Endothelial cell of hepatic sinusoid (primary cell): ENCODE measurements at regions not wholly inside any gene's neighbourhood (a gene's known extent, or its start where the extent isn't known, plus 50 kb on each side); places are given as distances from the start of the nearest gene placed in this dataset.
"Not testable (repeated sequence)": the region's sequence is repeated elsewhere in the genome, so short reads cannot be mapped to it uniquely, and the experiment has no call there.

Experiments
- in situ Hi-C: cut with HindIII; loops from 2 replicates; pipeline ENCODE4 v1.10.0; 2017; ENCODE audit warnings: low sequenced_read_pairs

DNA sequence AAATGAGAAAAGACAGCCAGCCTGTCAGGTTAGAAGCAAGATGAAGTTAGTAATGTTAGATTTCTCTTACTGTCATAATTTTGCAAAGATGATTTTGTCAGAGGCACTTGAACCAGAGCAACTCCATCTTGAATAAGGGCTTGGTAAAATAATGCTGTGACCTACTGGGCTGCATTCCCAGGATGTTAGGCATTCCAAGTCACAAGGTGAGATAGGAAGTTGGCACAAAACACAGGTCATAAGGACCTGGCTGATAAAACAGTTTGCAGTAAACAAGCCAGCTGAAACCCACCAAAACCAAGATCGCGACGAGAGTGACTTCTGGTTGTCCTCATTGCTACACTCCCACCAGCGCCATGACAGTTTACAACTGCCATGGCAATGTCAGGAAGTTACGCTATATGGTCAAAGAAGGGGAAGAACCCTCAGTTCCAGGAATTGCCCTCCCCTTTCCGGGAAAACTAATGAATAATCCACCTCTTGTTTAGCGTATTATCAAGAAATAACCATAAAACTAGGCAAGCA is 1313.5 kb upstream of the TMEM132C start:
- in situ Hi-C loops, result no loop called here

DNA sequence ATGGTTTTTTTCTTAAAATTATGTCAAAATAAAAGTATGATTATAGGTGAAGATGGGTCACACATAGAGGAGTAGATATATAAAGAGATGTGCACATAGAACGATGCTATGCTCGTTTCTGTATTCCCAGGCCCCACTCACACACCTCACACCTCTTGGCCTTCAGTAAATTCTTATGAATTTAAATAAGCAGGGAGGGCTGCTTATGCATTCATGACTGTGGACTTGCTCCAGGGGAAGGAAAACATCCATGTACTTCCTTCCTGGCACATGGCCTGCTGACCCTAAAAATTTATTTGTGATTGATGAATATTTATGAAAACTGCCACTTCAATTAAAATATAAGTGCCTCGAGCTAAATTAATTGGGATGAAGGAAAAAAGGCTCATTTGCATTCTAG is 1306.7 kb upstream of the TMEM132C start:
- in situ Hi-C loops, result no loop called here

DNA sequence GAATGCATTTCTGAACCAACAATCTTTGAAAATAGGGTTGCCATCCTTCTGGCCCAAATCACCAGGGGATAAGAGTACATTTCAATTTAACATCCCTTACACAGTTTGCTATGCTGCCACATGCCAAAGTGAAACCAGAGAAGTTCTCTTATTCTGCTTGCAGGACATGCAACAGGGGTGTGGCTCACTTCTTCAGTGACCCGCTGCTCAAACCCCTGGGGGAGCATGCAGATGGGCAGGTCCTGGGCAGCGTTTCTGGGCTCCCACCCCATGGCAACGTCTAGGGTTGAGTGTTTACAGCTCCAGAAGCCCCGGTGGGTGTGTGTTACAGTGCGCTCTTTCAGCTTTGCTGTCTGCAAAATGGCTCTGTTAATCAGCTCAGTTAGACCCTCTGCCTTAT is 1306.3 kb upstream of the TMEM132C start:
- in situ Hi-C loops, result no loop called here

DNA sequence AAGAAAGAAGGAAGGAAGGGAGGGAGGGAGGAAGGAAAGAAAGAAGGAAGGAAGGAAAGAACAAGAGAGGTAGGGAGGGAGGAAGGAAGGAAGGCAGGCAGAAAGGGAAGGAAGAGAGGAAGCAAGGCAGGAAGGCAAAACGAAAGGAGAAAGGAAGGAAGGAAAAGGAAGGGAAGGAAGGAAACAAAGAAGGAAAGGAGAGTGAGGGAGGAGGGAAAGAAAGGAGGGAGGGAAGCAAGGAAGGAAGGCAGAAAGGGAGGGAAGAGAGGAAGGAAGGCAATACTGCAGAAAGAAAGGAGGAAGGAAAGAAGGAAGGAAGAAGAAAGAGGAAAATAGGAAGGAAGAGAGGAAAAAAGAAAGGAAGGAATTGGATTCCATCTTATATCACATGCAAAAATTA is 1303.1 kb upstream of the TMEM132C start:
- in situ Hi-C loops, result no loop called here

DNA sequence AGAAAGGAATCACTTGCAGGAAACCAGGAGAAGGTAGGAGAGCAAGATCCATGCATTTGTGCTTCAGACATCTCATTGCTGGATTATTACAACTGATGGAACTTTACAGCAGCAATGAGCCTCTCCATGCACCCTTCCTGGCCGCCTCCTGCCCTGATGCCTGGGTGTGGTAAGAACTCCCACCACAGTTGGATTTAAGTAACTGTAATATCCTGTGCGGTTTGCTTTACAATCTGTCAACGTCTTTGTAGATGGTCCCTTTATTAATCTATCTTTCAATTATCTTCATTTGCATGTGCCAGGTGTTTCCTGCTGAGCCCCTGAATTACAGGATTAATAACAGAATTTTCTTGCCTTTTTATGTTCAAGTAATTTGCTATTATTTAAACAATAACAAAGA is 1300.5 kb upstream of the TMEM132C start:
- in situ Hi-C loops, result no loop called here

DNA sequence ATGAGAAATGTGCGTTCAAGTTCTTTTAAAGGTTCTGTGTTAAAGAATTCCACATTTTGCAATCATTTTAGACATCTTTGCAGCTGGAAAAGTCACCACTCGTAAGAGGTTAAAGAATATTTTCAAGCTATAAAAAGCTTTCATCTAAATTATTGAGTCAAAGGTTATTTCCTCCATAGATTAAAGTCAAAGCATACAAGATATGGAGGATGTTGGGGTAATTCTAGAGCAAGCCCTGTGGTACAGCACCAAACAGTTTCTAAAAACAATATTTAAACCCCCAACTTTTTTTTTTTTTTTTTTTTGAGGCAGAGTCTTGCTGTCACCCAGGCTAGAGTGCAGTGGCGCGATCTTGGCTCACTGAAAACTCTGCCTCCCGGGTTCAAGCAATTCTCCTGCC is 1299.8 kb upstream of the TMEM132C start:
- in situ Hi-C loops, result no loop called here

DNA sequence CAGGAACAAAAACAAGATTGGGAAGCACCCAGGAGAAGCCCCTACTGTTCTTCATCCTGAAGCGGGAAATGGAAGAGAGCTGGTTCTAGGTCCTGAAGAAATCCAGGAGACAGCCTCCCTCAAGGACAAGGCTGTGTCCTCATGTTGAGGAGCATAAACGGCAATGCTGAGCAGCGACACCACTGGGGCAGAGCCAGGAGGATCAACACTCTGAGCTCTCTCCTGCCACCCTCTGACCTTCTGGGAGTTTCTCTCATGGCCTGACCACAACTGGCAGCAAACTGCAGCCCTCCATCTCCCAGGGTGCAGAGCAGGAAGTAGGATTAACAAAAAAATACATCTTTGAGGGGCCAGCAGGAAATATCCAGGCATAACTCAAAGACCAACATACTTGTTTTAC is 1292.2 kb upstream of the TMEM132C start:
- in situ Hi-C loops, result no loop called here

DNA sequence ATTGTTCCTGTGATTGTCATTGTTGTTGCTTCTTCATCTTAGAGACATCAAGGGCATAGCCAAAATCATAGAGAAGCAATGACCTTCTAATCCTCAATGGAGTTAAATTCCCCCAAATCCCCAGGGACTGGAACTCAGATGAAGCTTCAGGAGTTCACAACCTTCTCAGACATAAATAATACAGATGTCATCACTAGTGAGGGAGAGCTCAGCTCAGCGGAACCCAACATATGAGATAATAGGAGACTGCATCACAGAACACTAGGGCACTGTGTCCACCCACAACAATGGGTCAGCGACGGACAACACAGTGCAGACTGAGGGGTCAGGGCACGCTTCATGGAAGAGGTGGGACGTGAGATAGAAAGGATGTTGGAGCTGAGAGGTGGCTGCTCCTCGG is 1290.4 kb upstream of the TMEM132C start:
- in situ Hi-C loops, result no loop called here

DNA sequence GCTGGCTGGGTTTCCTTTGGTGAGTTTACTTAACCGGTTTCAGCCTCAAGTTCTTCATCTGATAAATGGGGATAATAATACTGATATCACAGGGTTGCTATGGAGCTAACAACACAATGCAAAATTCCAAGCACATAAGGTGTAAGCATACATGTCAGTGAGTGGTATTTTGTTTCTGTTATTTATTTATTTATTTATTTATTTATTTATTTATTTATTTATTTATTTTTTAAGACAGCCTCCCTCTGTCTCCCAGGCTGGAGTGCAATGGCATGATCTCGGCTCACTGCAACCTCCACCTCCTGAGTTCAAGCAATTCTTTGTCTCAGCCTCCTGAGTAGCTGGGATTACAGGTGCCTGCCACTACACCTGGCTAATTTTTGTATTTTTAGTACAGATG is 1287.4 kb upstream of the TMEM132C start:
- in situ Hi-C loops, result not testable (repeated sequence)

DNA sequence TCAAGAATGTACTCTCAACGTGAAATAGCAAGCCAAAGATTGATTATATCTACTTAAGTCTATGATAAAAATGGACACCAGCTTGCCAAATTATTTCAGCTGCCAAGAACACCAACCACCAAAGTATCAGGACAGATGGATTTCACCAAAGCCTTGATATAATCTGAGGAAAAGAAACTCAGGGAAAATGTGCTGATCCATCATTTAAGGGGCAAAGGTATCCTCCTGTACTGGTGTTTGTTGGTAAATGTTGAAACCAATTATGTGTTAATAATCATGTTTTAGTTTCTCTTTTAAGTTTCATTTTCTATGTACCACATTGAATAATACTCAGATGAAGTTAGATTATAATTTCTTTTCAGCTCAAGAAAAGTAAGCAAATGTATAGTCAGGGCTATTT is 1284.3 kb upstream of the TMEM132C start:
- in situ Hi-C loops, result loop anchor here (5.0 kb wide), 1 partner anchor 35 kb away; no protein-coding TSS in a partner anchor

DNA sequence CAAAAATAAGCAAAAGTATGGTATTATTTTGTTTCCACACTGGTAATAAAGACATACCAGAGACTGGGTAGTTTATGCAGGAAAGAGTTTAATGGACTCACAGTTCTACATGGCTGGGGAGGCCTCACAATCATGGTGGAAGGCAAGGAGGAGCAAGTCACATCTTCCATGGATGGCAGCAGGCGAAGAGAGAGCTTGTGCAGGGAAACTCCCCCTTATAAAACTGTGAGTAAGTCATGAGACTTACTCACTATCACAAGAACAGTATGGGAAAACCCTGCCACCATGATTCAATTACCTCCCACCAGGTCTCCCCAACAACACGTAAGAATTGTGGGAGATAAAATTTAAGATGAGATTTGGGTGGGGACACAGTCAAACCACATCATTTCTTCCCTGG is 1283.2 kb upstream of the TMEM132C start:
- in situ Hi-C loops, result loop anchor here (5.0 kb wide), 1 partner anchor 34 kb away; no protein-coding TSS in a partner anchor

DNA sequence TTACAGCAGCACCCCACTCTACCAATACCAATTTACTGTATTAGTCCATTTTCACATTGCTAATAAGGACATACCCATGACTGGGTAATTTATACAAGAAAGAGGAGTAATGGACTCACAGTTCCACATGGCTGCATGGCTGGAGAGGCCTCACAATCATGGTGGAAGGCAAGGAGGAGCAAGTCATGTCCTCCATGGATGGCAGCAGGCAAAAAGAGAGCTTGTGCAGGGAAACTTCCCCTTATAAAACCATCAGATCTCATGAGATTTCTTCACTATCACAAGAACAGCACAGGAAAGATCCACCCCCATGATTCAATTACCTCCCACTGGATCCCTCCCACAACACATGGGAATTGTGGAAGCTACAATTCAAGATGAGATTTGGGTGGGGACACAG is 1281.3 kb upstream of the TMEM132C start:
- in situ Hi-C loops, result not testable (repeated sequence)

DNA sequence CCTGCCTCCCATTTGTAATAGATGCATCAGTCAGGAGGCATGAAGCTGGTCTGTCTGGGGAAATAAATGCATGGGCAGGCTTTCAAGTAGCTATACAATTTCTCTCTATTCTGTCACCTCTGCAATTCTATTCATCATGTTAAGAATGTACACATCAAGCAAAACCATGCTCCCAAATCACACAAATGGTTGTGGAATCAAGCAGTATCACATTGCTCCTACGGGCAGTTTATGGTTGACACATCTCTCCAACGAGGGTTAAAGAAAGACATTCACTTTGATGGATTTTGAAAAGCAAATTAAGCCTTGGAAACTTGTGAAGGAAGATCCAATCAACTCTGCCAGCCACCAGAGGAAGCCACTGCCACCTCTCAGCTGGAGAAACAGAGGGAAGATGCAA is 1277.4 kb upstream of the TMEM132C start:
- in situ Hi-C loops, result no loop called here

DNA sequence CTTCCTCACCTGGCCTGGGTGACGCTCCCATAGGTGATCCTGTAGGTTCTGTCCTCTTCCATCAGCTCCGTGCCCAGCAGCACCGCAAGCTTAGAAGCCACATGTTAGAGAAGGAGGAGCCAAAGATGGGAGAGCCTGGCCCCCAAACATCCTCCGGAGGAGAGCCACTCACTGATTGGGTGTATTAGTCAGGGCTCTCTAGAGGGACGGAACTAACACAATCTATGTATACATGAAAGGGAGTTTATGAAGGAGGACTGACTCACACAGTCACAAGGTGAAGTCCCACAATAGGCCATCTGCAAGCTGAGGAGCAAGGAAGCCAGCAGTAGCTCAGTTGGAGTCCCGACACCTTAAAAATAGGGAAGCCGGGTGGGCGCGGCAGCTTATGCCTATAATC is 1273.1 kb upstream of the TMEM132C start:
- in situ Hi-C loops, result no loop called here

DNA sequence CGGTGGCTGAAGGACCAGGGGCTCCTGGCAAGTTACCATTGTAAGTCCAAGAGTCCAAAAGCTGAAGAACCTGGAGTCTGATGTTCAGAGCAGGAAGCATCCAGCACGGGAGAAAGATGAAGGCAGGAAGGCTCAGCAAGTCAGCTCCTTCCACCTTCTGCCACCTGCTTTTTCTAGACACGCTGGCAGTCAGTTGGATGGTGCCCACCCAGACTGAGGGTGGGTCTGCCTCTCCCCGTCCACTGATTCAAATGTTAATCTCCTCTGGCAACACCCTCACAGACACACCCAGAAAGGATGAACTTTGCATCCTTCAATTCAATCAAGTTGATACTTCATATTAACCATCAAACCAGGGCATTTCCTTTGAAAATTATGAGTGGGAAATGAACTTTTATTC is 1272.4 kb upstream of the TMEM132C start:
- in situ Hi-C loops, result no loop called here

DNA sequence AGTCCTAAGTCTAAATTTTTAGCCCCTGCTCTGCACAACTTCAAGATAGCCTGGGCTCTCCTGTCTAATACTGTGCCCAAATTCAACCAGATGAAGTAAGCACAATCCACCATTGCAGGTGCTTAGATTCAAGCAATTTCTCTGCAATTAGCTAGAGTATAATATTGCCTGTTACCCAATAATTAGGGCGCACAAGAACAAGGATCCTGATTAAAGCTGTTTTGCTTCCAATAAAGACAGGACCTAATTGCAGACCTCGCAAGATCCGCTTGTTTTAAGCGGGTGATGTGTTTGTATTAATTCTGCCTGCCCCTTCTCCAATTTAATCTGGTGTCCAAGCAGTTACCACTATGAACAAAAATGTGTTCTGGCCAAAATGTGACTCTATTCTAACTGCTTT is 1268.9 kb upstream of the TMEM132C start:
- in situ Hi-C loops, result no loop called here

DNA sequence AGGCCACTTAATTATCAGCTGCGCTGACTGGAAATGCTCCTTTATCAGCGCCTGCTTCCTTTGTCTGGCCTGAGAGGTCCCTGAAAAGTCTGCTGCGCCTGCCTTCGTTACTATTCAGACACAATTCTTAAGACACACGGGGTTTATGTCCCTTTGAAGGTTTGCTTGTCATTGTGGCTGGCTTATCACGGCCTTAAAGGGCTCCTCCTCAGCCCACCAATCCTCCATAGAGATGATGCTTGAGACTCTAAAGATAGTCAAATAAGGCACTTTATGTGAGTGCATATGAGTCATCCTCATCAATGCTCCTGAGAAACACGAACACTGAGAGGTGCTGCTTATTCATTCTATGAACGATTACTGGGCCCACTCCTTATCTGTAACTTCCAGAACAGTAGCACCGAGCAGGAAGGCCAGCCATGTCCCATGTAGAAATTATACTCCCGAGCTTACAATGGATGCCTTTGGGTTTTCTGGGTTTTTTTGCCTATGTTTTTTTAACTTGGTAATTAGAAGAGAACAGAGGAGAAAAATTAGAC is 1268.2 kb upstream of the TMEM132C start:
- in situ Hi-C loops, result no loop called here

DNA sequence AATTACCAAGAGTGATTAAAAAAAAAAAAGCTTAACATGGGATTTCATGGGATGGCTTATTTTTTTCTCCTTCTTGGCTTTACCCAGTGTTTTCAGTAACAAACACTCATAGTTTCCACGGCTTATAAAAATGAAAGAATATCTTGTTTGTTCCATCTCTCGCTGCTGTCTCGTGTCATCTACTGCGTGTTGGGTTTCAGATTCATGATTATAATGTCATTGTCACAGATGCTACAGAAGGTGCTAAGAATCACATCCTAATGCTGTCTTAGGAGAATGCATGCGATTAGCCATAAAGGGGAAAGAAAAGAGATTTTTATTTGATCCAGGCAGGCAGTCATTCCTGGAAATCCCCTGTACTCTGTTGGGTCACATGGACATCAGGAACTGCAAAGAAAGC is 1267.6 kb upstream of the TMEM132C start:
- in situ Hi-C loops, result no loop called here

DNA sequence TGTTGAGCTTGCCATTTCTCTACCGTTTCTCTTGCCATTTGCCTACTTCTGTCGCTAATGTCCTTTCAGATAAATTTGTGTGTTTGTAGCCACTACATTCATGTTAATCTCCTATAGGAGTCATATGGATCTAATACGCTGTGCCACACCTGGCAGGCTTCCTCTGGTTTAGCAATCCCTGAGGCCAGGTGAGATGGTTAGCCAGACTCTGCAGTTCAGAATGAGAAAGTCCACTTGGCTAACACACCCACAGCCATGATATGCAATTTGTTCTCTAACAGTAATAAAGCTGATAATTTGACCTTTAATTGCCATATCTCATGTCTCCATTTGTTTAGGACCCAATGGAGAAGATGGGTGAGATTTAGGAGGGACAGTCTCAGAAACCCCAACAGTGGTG is 1261.6 kb upstream of the TMEM132C start:
- in situ Hi-C loops, result no loop called here

DNA sequence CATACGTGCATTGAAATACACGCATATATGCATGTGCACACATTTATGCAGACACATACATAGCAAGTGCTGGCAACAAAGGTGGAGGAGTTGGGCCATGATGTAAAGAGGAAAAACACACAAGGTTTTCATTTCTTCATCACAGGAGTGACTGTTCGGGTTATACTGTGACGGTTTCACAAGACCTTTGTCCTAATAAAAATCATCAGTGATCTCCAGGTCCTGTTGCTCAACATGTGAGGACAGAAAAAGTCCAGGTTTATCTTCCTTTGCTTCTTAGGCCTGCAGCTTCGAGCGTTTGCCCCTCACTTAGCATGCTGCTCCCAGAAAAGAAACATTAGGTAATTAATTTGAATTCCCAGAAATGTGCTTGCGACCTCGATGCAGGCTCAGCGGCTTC is 1260.0 kb upstream of the TMEM132C start:
- in situ Hi-C loops, result no loop called here

DNA sequence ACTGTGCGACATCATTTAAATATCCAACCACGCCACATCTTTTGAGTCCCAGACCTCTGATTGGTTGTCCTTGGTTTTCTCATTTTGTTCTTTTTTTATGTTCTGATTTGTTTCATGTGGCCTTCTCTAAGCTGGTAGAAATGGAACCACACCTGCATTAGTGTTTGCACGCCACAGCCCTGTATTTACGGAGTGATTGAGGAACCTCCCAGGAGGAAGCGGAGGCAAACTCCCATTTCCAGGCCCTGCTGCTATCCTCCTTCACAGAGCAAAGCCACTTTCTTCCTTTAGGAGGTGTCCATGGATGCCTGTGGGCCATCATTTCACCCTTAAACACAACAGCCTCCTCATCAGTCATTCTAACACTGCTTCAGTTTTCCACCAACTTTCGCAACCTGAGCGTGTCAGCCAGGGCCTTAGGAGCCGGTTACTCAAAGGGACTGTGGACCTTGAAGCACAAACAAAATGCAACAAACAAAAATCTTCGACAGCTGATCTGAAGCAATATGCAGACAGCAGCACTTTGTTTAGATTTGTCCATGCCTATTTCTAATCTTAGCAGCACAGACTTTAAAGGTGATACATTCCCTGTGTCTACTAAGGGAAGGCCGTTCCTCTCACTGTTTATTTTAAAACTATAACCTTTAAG is 1258.1 kb upstream of the TMEM132C start:
- in situ Hi-C loops, result no loop called here

DNA sequence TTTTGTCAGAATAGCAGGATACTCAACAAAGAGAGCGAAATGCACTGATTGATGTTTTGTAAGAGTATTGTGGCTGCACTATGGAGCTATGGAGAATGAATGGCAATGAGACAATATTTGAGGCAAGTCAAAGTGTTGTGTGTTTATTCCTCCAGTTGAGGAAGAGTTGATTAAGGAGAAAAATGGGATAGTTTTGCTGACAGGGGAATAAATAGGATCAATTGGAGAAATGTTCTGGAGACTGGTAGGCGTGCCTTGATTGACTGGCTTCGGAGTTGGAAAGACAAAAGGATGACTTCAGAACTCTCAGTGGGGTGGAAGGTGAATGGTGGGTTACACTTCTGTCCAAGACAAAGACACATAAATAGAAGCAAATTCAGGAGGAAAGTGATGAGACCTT is 1254.9 kb upstream of the TMEM132C start:
- in situ Hi-C loops, result no loop called here

DNA sequence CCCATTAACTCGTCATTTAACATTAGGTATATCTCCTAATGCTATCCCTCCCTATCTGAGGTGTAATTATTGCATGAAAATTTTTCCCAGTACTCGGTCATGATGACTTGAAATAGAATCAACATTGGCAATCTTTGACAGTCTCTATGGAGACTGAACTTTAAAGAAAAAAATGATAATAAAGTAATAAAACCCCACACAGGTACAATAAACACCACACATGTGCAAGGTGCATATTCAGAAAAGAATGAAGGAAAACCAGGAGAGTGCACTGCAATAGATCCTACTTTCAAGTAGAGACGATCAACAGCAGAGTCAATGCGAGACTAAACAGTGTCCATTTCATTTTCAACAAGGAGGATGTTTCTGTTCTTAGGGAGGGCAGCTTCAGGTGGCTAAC is 1253.8 kb upstream of the TMEM132C start:
- in situ Hi-C loops, result no loop called here
